ENCODE measurements at regions not wholly inside any gene's neighbourhood (a gene's known extent, or its start where the extent isn't known, plus 50 kb on each side); places are given as distances from the start of the nearest gene placed in this dataset.

- TF ChIP-seq IRF3 (IDR thresholded peaks at IDR 0.05) (no peak), SKIL (IDR thresholded peaks at IDR 0.05; ENCODE audit: low read depth, poor library complexity, severe bottlenecking) (no peak), NFIC (IDR thresholded peaks at IDR 0.05; ENCODE audit: low read depth, low read length) (no peak), IKZF2 (IDR thresholded peaks at IDR 0.05) (no peak)
Measured at GRCh38 chr6:25156123-25156522, 123.1 kb upstream of the CARMIL1 start (continued).

- POLR2A ChIA-PET: interaction anchor here (0.8 kb wide), 1 partner anchor 20 kb away, joined by 3 read pairs; no protein-coding TSS in a partner anchor
Measured at GRCh38 chr6:25157183-25157582, 122.0 kb upstream of the CARMIL1 start.

More at GRCh38 chr6:25157183-25157582, 122.0 kb upstream of the CARMIL1 start:
- Histone ChIP-seq H3K9ac (ENCODE audit: control insufficient read depth, insufficient read depth, low read length) (no peak overlapping the region), H3K4me2 (ENCODE audit: control insufficient read depth, insufficient read depth) (no peak overlapping the region), H3K79me2 (ENCODE audit: control insufficient read depth, insufficient read depth, low read length) (no peaks in the 10 kb centered on the region), H4K20me1 (ENCODE audit: control insufficient read depth, insufficient read depth) (no peaks in the 10 kb centered on the region), H3K9me3 (replicated peaks; ENCODE audit: control insufficient read depth, insufficient read depth, low read length) (no peaks in the 10 kb centered on the region; the same call in 1 of the 3 replicates), H3K4me1 (ENCODE audit: control insufficient read depth, insufficient read depth, low read length) (peaks cover 3% of the 10 kb centered on the region; the same call in 1 of the 2 replicates), H3K27ac (ENCODE audit: control insufficient read depth, insufficient read depth) (no peak overlapping the region), H3K36me3 (ENCODE audit: control insufficient read depth in 2 of 2, insufficient read depth in 2 of 2, low read length in 1 of 2) (no peaks in the 10 kb centered on the region), H3K27me3 (replicated peaks in 1 of 2; ENCODE audit: control insufficient read depth in 2 of 2, insufficient read depth in 2 of 2, low read length in 1 of 2) (no peaks in the 10 kb centered on the region), H3K4me3 (no peak overlapping the region), H2AFZ (ENCODE audit: control insufficient read depth, low read depth, low read length) (no peak overlapping the region)
- WGBS (ENCODE audit: insufficient coverage, insufficient replicate concordance, low lambda C conversion rate, missing lambda C conversion rate): 60% methylated on average over 7 of the region's 7 CpGs
- SMC1A ChIA-PET (ENCODE audit: uncharacterized antibody, unreplicated experiment): interaction anchor here (0.7 to 1.1 kb wide), 4 partner anchors 10 to 451 kb away, joined by 3 to 4 read pairs (median 3); no protein-coding TSS in a partner anchor
- DNase-seq (ENCODE audit: low read depth, low spot score): no peak
- RAD21 ChIA-PET (ENCODE audit: unreplicated experiment): no interaction called here
- BruUV-seq (replicated peaks): no TSS peak
- FAIRE-seq: no peak
- intact Hi-C loops (cut with micrococcal nuclease; ENCODE audit: unreplicated experiment) (no loop called here), in situ Hi-C loops (cut with MboI) (no loop called here)
- CTCF ChIA-PET: no interaction called here
- no peak for ATAC-seq
- TF ChIP-seq ZBED1 (IDR thresholded peaks at IDR 0.05; ENCODE audit: borderline replicate concordance) (no peak), ESRRA (IDR thresholded peaks at IDR 0.05; ENCODE audit: low read length) (no peak), ZZZ3 (IDR thresholded peaks at IDR 0.05; ENCODE audit: control insufficient read depth, insufficient read length, low read depth) (no peak)

All from GM12878 (cell line).